Body of pancreas (tissue), 4 donors: ENCODE measurements at regions not wholly inside any gene's neighbourhood (a gene's known extent, or its start where the extent isn't known, plus 50 kb on each side); places are given as distances from the start of the nearest gene placed in this dataset.

ENCODE experiments used
- CTCF ChIP-seq, 7 experiments: fragments of 450-650 bp in 4 of 7; fragments of 200-600 bp in 3 of 7; sonication (generic) in 3 of 7; IDR thresholded peaks; one replicate each; pipeline ENCODE4 v1.5.1; 2016 to 2019; ENCODE audit warnings: antibody characterized with exemption in 7 of 7
- POLR2A ChIP-seq, 3 donors: fragments of 450-650 bp; IDR thresholded peaks; one replicate each; pipeline ENCODE4 v1.6.1; 2016; ENCODE audit warnings: antibody characterized with exemption in 3 of 3, mild to moderate bottlenecking in 2 of 3

DNA sequence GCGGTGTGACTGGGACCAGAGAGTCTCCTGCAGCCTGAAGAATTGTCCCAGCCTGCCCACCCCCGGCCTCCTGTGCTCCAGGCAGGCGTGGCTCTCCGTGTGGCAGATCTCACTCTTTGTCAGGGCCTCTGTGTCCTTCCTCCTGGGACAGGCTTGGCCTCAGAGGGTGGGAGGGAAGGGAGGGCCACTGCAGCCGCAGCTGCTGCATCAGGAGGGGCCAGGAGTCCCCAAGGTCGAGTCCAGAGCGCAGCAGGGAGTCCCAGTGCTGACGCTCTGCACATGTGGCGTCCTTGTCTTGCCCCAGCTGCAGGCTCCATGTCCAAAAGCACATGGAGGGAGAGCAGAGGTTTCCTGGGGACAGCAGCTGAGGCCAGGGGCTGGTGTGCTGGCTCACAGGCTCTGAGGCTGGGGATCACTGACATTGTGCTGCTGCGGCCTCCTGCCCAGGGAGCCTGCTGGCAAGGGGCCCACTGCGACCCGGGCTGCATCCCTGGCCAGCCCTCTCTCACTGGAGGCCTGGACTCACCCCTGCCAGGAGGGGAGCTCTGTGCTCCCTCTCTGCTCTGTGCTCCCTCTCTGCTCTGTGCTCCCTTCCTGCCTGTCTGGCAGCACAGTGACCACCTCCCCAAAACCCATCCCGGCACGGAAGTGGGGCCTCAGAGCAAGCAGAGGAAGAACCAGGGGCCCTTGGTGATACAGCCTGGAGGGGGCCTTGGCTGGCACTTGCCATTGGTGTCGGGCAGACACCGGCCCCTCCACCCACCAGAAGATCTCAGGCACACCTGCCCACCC is 114.6 kb upstream of the RET start:
- no peak for TF ChIP-seq CTCF (IDR thresholded peaks at IDR 0.05)
- TF ChIP-seq POLR2A (IDR thresholded peaks at IDR 0.05) = no peak
